ENCODE measurements at regions not wholly inside any gene's neighbourhood (a gene's known extent, or its start where the extent isn't known, plus 50 kb on each side); places are given as distances from the start of the nearest gene placed in this dataset.

DNA sequence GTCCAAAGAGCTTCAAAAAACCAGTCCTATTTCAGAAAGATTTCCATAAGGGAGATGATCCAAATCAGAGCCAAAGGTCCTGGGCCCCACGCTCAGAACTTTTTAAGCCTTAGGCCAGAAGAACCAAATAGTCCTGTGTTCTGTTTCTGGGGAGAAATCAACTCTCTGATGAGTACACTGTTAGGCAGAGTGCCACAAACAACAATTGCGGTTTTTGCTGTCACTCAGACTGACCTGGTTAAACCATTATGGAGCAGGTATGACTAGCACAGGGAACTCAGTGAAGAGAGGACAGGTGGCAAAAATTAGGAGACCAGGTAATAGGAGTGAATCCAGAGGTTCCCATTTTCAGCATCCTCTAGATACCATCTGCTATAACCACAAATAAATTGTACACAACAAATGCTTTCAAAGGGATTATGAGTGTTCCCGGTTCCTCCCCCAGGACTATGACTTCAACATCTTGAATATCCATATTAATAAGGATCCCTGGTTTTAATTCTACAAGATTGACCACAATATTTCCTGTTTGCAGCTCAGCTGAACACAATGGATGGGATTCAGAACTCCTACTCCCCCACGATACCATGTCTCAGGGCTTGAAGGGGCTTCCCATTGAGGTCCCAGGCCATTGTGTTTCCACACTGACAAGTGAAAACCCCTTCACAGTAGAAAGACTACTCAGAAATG is 52.1 kb upstream of the FREM1 start:
- DNase-seq (ENCODE audit: low spot score): no peak

DNA sequence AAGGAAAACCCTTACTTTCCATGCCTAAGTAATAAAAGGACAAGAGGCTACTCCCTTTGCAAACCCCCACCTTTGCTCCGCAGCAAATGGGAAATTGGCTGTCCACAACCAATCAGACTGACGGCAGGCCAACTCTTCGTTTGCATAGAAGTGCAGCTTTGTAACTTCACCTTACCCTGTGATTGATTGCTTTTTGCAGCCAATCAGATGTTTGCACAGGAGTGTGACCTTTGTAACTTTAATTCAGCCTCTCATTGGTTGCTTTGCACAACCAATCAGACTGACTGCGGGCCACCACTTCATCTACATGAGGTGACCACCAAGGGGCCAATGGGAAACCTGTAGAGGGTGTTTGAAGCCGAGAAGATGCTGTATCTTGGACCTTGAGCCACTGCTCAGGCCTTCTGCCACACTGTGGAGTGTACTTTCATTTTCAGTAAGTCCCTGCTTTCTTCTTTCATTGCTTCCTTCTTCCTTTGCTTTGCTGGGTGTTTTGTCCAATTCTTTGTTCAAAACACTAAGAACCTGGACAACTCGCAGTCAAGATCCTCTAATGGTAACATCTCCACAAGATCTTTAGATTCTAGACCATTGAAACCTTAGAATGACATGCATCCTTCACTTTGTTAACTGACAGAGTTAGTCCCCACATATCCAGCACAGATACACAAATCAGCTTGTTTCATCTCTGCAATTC is 51.3 kb upstream of the FREM1 start:
- no peak for DNase-seq (ENCODE audit: low spot score)

DNA sequence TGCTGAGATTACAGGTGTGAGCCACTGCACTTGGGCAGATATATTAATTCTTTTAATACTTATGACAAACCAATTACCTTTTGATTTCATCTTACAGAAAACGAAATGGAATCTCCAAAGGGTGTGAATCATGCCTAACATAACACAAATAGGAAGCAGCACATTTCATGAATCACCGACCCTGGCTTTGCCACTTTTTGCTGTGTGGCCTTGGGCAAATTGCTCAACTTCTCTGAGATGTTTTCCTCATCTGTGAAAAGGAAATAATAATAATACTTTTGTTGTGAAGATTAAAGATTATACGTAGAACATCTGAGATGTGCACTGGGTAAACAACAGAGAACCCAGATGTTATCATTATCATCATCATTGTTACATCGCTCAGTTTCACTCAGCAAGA is 50.7 kb upstream of the FREM1 start:
- DNase-seq (ENCODE audit: low spot score): no peak

Measured in SK-N-DZ (cell line).